ENCODE measurements at regions not wholly inside any gene's neighbourhood (a gene's known extent, or its start where the extent isn't known, plus 50 kb on each side); places are given as distances from the start of the nearest gene placed in this dataset.

DNA sequence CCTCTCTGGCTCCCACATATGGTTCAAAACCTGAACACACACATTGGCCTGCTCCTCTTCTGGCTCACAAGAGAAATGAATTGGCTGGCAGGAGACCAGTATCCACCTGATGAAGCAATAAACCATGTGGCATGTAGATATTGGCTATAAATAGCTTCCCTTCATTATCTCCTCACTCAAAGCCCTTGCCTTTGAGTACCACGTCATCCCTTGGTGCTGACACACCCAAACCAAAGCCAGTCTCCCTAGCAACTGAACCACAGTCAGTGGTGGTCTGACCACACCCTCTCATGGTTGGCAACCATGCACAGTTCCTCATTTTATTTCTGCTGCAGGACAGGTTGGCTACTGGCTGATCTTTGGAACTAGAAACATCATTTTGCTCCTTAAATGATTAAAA lies 98.8 kb downstream of the ZNF621 start (continued):
- peak; percentile 28; the same call in 1 of the 2 replicates for TF ChIP-seq STAT5A (IDR thresholded peaks at IDR 0.05; ENCODE audit: borderline replicate concordance, low read length)
- no peak for TF ChIP-seq ZNF263 (CRISPR knock-in tag; IDR thresholded peaks at IDR 0.05; ENCODE audit: borderline replicate concordance)
- 0 out of 2 replicates have a peak, but pooled peaks have one; percentile 43 for TF ChIP-seq MYNN (IDR thresholded peaks at IDR 0.05)
- TF ChIP-seq MYNN (CRISPR knock-in tag; IDR thresholded peaks at IDR 0.05): no peak
- TF ChIP-seq SRSF9 (IDR thresholded peaks at IDR 0.05; ENCODE audit: borderline replicate concordance, low read depth, low read length): no peak
- no peak for TF ChIP-seq TFAM (CRISPR knock-in tag; conservative IDR thresholded peaks at IDR 0.05)
- TF ChIP-seq DNMT1 (IDR thresholded peaks at IDR 0.05): no peak
- TF ChIP-seq, protein P1, sequence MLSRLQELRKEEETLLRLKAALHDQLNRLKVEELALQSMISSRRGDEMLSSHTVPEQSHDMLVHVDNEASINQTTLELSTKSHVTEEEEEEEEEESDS (CRISPR knock-in tag; IDR thresholded peaks at IDR 0.05): no peak
- no peak for TF ChIP-seq BMI1 (IDR thresholded peaks at IDR 0.05; ENCODE audit: low read length)
- 0 out of 2 replicates have a peak, but pooled peaks have one; percentile 45 for TF ChIP-seq ZBTB17 (CRISPR knock-in tag; IDR thresholded peaks at IDR 0.05)
- peak; percentile 64 for TF ChIP-seq ARID1B (IDR thresholded peaks at IDR 0.05)
- no peak for TF ChIP-seq CXXC5 (CRISPR knock-in tag; IDR thresholded peaks at IDR 0.05)
- TF ChIP-seq ZNF384 (IDR thresholded peaks at IDR 0.05; ENCODE audit: low read depth, low read length): no peak
- TF ChIP-seq EGR1 (conservative IDR thresholded peaks at IDR 0.05): no peak
- no peak for TF ChIP-seq FOXA1 (IDR thresholded peaks at IDR 0.05; ENCODE audit: borderline replicate concordance)
- peak; percentile 86 for TF ChIP-seq TCF3 (CRISPR knock-in tag; IDR thresholded peaks at IDR 0.05)
- TF ChIP-seq, protein P2, sequence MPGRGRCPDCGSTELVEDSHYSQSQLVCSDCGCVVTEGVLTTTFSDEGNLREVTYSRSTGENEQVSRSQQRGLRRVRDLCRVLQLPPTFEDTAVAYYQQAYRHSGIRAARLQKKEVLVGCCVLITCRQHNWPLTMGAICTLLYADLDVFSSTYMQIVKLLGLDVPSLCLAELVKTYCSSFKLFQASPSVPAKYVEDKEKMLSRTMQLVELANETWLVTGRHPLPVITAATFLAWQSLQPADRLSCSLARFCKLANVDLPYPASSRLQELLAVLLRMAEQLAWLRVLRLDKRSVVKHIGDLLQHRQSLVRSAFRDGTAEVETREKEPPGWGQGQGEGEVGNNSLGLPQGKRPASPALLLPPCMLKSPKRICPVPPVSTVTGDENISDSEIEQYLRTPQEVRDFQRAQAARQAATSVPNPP (IDR thresholded peaks at IDR 0.05; ENCODE audit: borderline replicate concordance, insufficient read depth, insufficient read length): no peak
- TF ChIP-seq CBFA2T3 (IDR thresholded peaks at IDR 0.05): peak; percentile 76
- TF ChIP-seq, protein P3, sequence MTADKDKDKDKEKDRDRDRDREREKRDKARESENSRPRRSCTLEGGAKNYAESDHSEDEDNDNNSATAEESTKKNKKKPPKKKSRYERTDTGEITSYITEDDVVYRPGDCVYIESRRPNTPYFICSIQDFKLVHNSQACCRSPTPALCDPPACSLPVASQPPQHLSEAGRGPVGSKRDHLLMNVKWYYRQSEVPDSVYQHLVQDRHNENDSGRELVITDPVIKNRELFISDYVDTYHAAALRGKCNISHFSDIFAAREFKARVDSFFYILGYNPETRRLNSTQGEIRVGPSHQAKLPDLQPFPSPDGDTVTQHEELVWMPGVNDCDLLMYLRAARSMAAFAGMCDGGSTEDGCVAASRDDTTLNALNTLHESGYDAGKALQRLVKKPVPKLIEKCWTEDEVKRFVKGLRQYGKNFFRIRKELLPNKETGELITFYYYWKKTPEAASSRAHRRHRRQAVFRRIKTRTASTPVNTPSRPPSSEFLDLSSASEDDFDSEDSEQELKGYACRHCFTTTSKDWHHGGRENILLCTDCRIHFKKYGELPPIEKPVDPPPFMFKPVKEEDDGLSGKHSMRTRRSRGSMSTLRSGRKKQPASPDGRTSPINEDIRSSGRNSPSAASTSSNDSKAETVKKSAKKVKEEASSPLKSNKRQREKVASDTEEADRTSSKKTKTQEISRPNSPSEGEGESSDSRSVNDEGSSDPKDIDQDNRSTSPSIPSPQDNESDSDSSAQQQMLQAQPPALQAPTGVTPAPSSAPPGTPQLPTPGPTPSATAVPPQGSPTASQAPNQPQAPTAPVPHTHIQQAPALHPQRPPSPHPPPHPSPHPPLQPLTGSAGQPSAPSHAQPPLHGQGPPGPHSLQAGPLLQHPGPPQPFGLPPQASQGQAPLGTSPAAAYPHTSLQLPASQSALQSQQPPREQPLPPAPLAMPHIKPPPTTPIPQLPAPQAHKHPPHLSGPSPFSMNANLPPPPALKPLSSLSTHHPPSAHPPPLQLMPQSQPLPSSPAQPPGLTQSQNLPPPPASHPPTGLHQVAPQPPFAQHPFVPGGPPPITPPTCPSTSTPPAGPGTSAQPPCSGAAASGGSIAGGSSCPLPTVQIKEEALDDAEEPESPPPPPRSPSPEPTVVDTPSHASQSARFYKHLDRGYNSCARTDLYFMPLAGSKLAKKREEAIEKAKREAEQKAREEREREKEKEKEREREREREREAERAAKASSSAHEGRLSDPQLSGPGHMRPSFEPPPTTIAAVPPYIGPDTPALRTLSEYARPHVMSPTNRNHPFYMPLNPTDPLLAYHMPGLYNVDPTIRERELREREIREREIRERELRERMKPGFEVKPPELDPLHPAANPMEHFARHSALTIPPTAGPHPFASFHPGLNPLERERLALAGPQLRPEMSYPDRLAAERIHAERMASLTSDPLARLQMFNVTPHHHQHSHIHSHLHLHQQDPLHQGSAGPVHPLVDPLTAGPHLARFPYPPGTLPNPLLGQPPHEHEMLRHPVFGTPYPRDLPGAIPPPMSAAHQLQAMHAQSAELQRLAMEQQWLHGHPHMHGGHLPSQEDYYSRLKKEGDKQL (CRISPR knock-in tag; IDR thresholded peaks at IDR 0.05; ENCODE audit: borderline replicate concordance): no peak
- peak; percentile 97 for TF ChIP-seq MEF2A (IDR thresholded peaks at IDR 0.05; ENCODE audit: control insufficient read depth, low read depth, low read length)
- no peak for TF ChIP-seq RFX5 (IDR thresholded peaks at IDR 0.05; ENCODE audit: low read depth, low read length)
